22Rv1 (cell line): ENCODE measurements at regions not wholly inside any gene's neighbourhood (a gene's known extent, or its start where the extent isn't known, plus 50 kb on each side); places are given as distances from the start of the nearest gene placed in this dataset.

Experiments used
- H3K27ac ChIP-seq: fragments of 450-650 bp; 2 replicates; pipeline ENCODE4 v1.5.1; 2017
- CTCF ChIP-seq: fragments of 450-650 bp; IDR thresholded peaks from 2 replicates; pipeline ENCODE4 v1.5.1; 2017; ENCODE audit warnings: mild to moderate bottlenecking
- ZFX ChIP-seq: fragments of 450-650 bp; IDR thresholded peaks from 2 replicates; pipeline ENCODE4 v1.6.1; 2017; ENCODE audit warnings: antibody characterized with exemption, borderline replicate concordance

- no peak overlapping the region for H3K27ac ChIP-seq
- TF ChIP-seq ZFX (no peak), CTCF (no peak)
Measured at GRCh38 chr2:7899923-7900322, 781.9 kb upstream of the ID2 start.

DNA sequence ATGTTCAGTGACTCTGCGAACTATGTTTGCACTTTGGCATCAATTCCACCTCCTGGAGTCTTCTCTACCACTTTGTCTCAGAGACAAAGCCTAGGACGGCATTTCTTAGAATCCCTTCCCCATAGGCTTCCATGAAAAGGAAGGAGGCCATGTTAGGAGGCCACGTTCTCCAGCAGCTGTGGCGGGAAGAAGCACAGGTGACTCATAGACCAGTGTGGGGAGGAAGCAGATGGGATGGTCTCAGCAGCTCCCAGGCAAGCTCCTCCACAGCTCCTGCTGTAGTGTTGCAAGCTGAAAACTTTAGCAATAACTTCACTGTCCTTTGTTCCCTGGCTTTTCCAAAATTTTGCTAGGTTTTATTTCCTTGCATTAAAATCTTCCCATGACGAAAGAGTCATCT, 781.3 kb upstream of the ID2 start:
- H3K27ac ChIP-seq = no peak overlapping the region
- no peak for TF ChIP-seq ZFX
- no peak for TF ChIP-seq CTCF

DNA sequence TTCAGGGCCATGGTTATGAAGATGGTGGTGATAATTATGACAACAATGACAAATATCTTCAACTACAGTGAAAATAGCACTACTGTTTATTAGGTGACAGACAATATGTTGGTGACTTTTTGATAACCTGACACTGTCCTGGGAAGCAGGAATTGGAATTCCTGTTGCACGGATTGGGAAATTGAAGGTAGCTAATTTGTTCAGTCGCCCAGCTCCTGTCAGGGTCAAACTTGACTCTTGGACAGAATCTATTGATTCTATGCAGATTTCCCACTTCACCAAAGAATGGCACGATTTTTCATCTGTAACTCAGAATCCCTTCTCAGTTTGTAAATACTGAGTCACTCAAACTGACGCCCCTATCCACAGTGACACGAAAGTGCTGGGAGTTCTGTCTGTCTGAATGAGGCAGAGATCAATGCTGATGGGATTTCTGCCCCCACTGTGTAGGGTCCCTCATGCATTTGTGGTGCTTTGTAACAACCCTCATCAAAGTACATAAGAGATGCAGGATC, 779.5 kb upstream of the ID2 start:
- H3K27ac ChIP-seq = no peak overlapping the region
- no peak for TF ChIP-seq ZFX
- TF ChIP-seq CTCF = no peak

DNA sequence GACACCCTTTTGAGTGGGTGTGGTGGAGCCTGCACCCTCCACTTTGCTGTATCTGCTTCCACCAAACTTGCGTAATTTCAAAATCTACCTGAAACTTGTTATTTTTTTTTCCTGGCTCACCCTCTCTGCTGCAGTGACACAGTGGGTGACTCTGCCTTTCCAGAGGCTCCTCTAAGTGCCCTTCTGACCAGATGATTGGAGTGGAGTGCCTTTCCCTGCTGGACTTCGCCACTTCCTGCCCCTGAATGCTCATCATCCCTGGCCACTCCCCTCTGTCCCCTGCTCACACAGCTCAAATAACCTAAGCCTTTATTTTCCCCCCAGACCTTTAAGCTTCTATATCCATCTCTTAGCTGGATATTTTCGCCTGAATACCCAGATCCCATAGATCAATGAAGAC, 777.5 kb upstream of the ID2 start:
- no peak overlapping the region for H3K27ac ChIP-seq
- TF ChIP-seq ZFX (no peak), CTCF (no peak)

DNA sequence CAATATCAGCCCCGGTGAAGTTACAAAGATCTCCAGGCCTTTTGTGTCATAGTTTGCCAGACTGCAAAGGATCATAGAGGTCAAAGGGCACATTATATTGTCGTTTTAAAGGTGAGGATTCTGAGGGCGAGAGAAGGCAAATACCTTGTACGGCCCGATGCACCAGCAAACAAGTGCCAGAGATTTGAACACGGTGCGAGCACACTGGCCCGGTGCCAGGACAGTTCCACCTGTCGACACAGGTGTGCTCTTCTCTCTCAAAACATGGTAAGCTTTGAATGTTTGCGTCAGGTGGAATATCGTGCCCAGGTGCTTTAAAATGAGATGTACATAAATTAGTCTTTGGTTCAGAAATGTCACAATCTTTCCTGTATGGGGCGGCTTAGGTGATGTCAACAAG, 776.1 kb upstream of the ID2 start:
- TF ChIP-seq ZFX = no peak
- TF ChIP-seq CTCF = no peak
- H3K27ac ChIP-seq = no peak overlapping the region

- no peak overlapping the region for H3K27ac ChIP-seq
- no peak for TF ChIP-seq ZFX
- TF ChIP-seq CTCF = no peak
Measured at GRCh38 chr2:7906431-7906830, 775.4 kb upstream of the ID2 start.

- no peak overlapping the region for H3K27ac ChIP-seq
- TF ChIP-seq CTCF = no peak
- no peak for TF ChIP-seq ZFX
Measured at GRCh38 chr2:7907041-7907440, 774.8 kb upstream of the ID2 start.
